ENCODE measurements at regions not wholly inside any gene's neighbourhood (a gene's known extent, or its start where the extent isn't known, plus 50 kb on each side); places are given as distances from the start of the nearest gene placed in this dataset.

GRCh38 chr15:62758126-62758951 is 284.2 kb upstream of the TPM1 start:
- no peak for TF ChIP-seq CTCF (IDR thresholded peaks at IDR 0.05; ENCODE audit: insufficient read depth, low read depth, low read length)
- no peak for TF ChIP-seq EZH2 (IDR thresholded peaks at IDR 0.05; ENCODE audit: insufficient read depth, low read length)
